ENCODE measurements at regions not wholly inside any gene's neighbourhood (a gene's known extent, or its start where the extent isn't known, plus 50 kb on each side); places are given as distances from the start of the nearest gene placed in this dataset.

- TF ChIP-seq, protein P1, sequence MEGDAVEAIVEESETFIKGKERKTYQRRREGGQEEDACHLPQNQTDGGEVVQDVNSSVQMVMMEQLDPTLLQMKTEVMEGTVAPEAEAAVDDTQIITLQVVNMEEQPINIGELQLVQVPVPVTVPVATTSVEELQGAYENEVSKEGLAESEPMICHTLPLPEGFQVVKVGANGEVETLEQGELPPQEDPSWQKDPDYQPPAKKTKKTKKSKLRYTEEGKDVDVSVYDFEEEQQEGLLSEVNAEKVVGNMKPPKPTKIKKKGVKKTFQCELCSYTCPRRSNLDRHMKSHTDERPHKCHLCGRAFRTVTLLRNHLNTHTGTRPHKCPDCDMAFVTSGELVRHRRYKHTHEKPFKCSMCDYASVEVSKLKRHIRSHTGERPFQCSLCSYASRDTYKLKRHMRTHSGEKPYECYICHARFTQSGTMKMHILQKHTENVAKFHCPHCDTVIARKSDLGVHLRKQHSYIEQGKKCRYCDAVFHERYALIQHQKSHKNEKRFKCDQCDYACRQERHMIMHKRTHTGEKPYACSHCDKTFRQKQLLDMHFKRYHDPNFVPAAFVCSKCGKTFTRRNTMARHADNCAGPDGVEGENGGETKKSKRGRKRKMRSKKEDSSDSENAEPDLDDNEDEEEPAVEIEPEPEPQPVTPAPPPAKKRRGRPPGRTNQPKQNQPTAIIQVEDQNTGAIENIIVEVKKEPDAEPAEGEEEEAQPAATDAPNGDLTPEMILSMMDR (IDR thresholded peaks at IDR 0.05; ENCODE audit: low read depth, low read length, poor library complexity, severe bottlenecking) = no peak
- TF ChIP-seq EZH2phosphoT487 (IDR thresholded peaks at IDR 0.05; ENCODE audit: borderline replicate concordance, low read length) = no peak
- no peak overlapping the region for H3K4me3 ChIP-seq (ENCODE audit: low read length)
- no peaks in the 10 kb centered on the region for H3F3A ChIP-seq (ENCODE audit: control insufficient read depth, insufficient read depth)
- H3K27ac ChIP-seq (ENCODE audit: low read depth, low read length) = no peak overlapping the region
- no peaks in the 10 kb centered on the region for H3K79me2 ChIP-seq (ENCODE audit: control insufficient read depth, low read length)
- H4K20me1 ChIP-seq (ENCODE audit: control insufficient read depth, insufficient read depth, low read depth, low read length) = no peaks in the 10 kb centered on the region
- no peak overlapping the region for H3K4me2 ChIP-seq (ENCODE audit: low read length)
- peaks cover 11% of the 10 kb centered on the region for H3K4me1 ChIP-seq (ENCODE audit: control insufficient read depth, low read length)
- no peaks in the 10 kb centered on the region; the same call in 1 of the 2 replicates for H3K9me3 ChIP-seq (ENCODE audit: control insufficient read depth, insufficient read depth, low read length)
- H3K27me3 ChIP-seq (ENCODE audit: control insufficient read depth, low read length) = no peaks in the 10 kb centered on the region
- no peaks in the 10 kb centered on the region for H3K36me3 ChIP-seq (ENCODE audit: control insufficient read depth, low read length)
- H3K9me2 ChIP-seq (replicated peaks; ENCODE audit: control insufficient read depth, low read length) = no peaks in the 10 kb centered on the region
Observed at GRCh38 chr10:124256151-124256550, 162.6 kb downstream of the OAT start.

DNA sequence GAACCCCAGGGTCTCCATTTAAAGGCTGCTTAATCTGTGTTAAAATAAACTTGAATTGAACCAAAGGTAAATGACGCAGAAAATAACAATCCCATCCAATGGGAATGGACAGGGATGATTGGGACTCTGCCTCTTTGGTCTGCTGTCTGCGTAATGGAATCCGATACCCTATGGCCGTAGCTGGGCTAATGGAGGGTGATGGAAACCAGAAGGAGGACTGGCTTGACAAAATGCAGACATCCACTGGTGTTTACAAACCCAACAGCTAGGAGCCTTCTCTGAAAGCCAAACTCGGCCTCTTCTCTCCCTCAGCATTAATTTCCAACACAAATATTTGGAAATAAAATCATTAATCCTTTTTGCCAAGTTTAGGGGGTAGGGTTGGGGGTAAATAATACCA lies 162.2 kb upstream of the CHST15 start:
- no peak for TF ChIP-seq EZH2phosphoT487 (IDR thresholded peaks at IDR 0.05; ENCODE audit: borderline replicate concordance, low read length)
- no peaks in the 10 kb centered on the region; the same call in 1 of the 2 replicates for H3K9me3 ChIP-seq (ENCODE audit: control insufficient read depth, insufficient read depth, low read length)
- H3K4me1 ChIP-seq (ENCODE audit: control insufficient read depth, low read length) = peaks cover 17% of the 10 kb centered on the region

GRCh38 chr10:124254490-124254889 lies 161.1 kb upstream of the CHST15 start:
- Histone ChIP-seq H3K9me3 (ENCODE audit: control insufficient read depth, insufficient read depth, low read length) (no peaks in the 10 kb centered on the region; the same call in 1 of the 2 replicates), H3K36me3 (ENCODE audit: control insufficient read depth, low read length) (no peaks in the 10 kb centered on the region), H3K9me2 (replicated peaks; ENCODE audit: control insufficient read depth, low read length) (no peaks in the 10 kb centered on the region), H3K27ac (ENCODE audit: low read depth, low read length) (no peak overlapping the region), H3F3A (ENCODE audit: control insufficient read depth, insufficient read depth) (no peaks in the 10 kb centered on the region), H3K4me1 (ENCODE audit: control insufficient read depth, low read length) (peaks cover 27% of the 10 kb centered on the region), H3K4me3 (ENCODE audit: low read length) (no peak overlapping the region), H3K27me3 (ENCODE audit: control insufficient read depth, low read length) (no peaks in the 10 kb centered on the region), H3K79me2 (ENCODE audit: control insufficient read depth, low read length) (no peaks in the 10 kb centered on the region), H4K20me1 (ENCODE audit: control insufficient read depth, insufficient read depth, low read depth, low read length) (no peaks in the 10 kb centered on the region), H3K4me2 (ENCODE audit: low read length) (no peak overlapping the region)
- no peak for TF ChIP-seq EZH2phosphoT487 (IDR thresholded peaks at IDR 0.05; ENCODE audit: borderline replicate concordance, low read length)
- TF ChIP-seq, protein P1 (IDR thresholded peaks at IDR 0.05; ENCODE audit: low read depth, low read length, poor library complexity, severe bottlenecking) = no peak

More for the DNA sequence above, 162.2 kb upstream of the CHST15 start:
- Histone ChIP-seq H3K27ac (ENCODE audit: low read depth, low read length) (no peak overlapping the region), H3K9me2 (replicated peaks; ENCODE audit: control insufficient read depth, low read length) (no peaks in the 10 kb centered on the region), H3K79me2 (ENCODE audit: control insufficient read depth, low read length) (no peaks in the 10 kb centered on the region), H4K20me1 (ENCODE audit: control insufficient read depth, insufficient read depth, low read depth, low read length) (no peaks in the 10 kb centered on the region), H3K27me3 (ENCODE audit: control insufficient read depth, low read length) (no peaks in the 10 kb centered on the region), H3K4me3 (ENCODE audit: low read length) (no peak overlapping the region), H3K4me2 (ENCODE audit: low read length) (no peak overlapping the region), H3K36me3 (ENCODE audit: control insufficient read depth, low read length) (no peaks in the 10 kb centered on the region), H3F3A (ENCODE audit: control insufficient read depth, insufficient read depth) (no peaks in the 10 kb centered on the region)

- H3K27me3 ChIP-seq (ENCODE audit: control insufficient read depth, low read length) = no peaks in the 10 kb centered on the region
Observed at GRCh38 chr10:124253006-124253405, 159.6 kb upstream of the CHST15 start.

More at GRCh38 chr10:124253006-124253405, 159.6 kb upstream of the CHST15 start:
- no peaks in the 10 kb centered on the region for H4K20me1 ChIP-seq (ENCODE audit: control insufficient read depth, insufficient read depth, low read depth, low read length)
- H3K9me2 ChIP-seq (replicated peaks; ENCODE audit: control insufficient read depth, low read length) = no peaks in the 10 kb centered on the region
- H3K4me3 ChIP-seq (ENCODE audit: low read length) = no peak overlapping the region
- no peaks in the 10 kb centered on the region for H3K79me2 ChIP-seq (ENCODE audit: control insufficient read depth, low read length)
- H3K27ac ChIP-seq (ENCODE audit: low read depth, low read length) = no peak overlapping the region
- H3K36me3 ChIP-seq (ENCODE audit: control insufficient read depth, low read length) = no peaks in the 10 kb centered on the region
- no peaks in the 10 kb centered on the region for H3F3A ChIP-seq (ENCODE audit: control insufficient read depth, insufficient read depth)
- peaks cover 42% of the 10 kb centered on the region for H3K4me1 ChIP-seq (ENCODE audit: control insufficient read depth, low read length)
- no peaks in the 10 kb centered on the region; the same call in 1 of the 2 replicates for H3K9me3 ChIP-seq (ENCODE audit: control insufficient read depth, insufficient read depth, low read length)
- TF ChIP-seq, protein P1 (IDR thresholded peaks at IDR 0.05; ENCODE audit: low read depth, low read length, poor library complexity, severe bottlenecking) = no peak
- TF ChIP-seq EZH2phosphoT487 (IDR thresholded peaks at IDR 0.05; ENCODE audit: borderline replicate concordance, low read length) = no peak
- no peak overlapping the region for H3K4me2 ChIP-seq (ENCODE audit: low read length)
